Neuronal stem cell (in vitro differentiated cells): ENCODE measurements at regions not wholly inside any gene's neighbourhood (a gene's known extent, or its start where the extent isn't known, plus 50 kb on each side); places are given as distances from the start of the nearest gene placed in this dataset.

Experiments used
- DNase-seq: peaks from one replicate; pipeline ENCODE4 v3.0.0-alpha.2; 2013; ENCODE audit warnings: low spot score
- H2AFZ ChIP-seq: one replicate; pipeline ENCODE4 v1.6.1; 2013; ENCODE audit warnings: mild to moderate bottlenecking, low read length, inconsistent platforms
- H2AK5ac ChIP-seq: 2 replicates; pipeline ENCODE4 v1.6.1; 2013; ENCODE audit warnings: low read depth, mild to moderate bottlenecking, inconsistent platforms, low read length, moderate library complexity, mixed read lengths
- H2BK120ac ChIP-seq: 2 replicates; pipeline ENCODE4 v1.6.1; 2013; ENCODE audit warnings: low read depth, mild to moderate bottlenecking, inconsistent platforms, low read length, moderate library complexity, mixed read lengths
- H2BK12ac ChIP-seq: one replicate; pipeline ENCODE4 v1.6.1; 2013; ENCODE audit warnings: low read length, inconsistent platforms
- H2BK15ac ChIP-seq: 2 replicates; pipeline ENCODE4 v1.6.1; 2013; ENCODE audit warnings: mild to moderate bottlenecking, low read length, inconsistent platforms, mixed read lengths
- H2BK5ac ChIP-seq: one replicate; pipeline ENCODE4 v1.6.1; 2013; ENCODE audit warnings: inconsistent platforms, mild to moderate bottlenecking, low read length, moderate library complexity
- H3K14ac ChIP-seq: one replicate; pipeline ENCODE4 v1.6.1; 2013; ENCODE audit warnings: low read length, inconsistent platforms
- H3K18ac ChIP-seq: 2 replicates; pipeline ENCODE4 v1.6.1; 2013; ENCODE audit warnings: low read length, inconsistent platforms
- H3K23ac ChIP-seq: 2 replicates; pipeline ENCODE4 v1.6.1; 2013; ENCODE audit warnings: low read depth, mild to moderate bottlenecking, mixed read lengths, low read length, inconsistent platforms; ENCODE audit not compliant: poor library complexity
- H3K27ac ChIP-seq: replicated peaks from 3 replicates; pipeline ENCODE4 v1.5.1; 2013; ENCODE audit warnings: low read length, inconsistent platforms
- H3K27me3 ChIP-seq, 3 experiments: 2 replicates each; pipeline ENCODE4 v1.6.1; 2013; ENCODE audit warnings: low read length in 3 of 3, mild to moderate bottlenecking in 2 of 3, inconsistent platforms in 1 of 3, low read depth in 1 of 3, mixed read lengths in 1 of 3, moderate library complexity in 1 of 3; ENCODE audit not compliant: control insufficient read depth in 3 of 3, insufficient read depth in 3 of 3
- H3K36me3 ChIP-seq, 2 donors: replicated peaks in 1 of 2; 2 replicates each; pipeline ENCODE4 v1.6.1; 2013; ENCODE audit warnings: low read length in 2 of 2; ENCODE audit not compliant: control insufficient read depth in 2 of 2, insufficient read depth in 2 of 2
- H3K4ac ChIP-seq: 2 replicates; pipeline ENCODE4 v1.6.1; 2013; ENCODE audit warnings: inconsistent platforms, mild to moderate bottlenecking, low read length, moderate library complexity
- H3K4me1 ChIP-seq, 2 donors: 1 replicate in 1 of 2; 2 replicates in 1 of 2; pipeline ENCODE4 v1.6.1; 2013; ENCODE audit warnings: low read length in 2 of 2, low read depth in 1 of 2; ENCODE audit not compliant: control insufficient read depth in 2 of 2, insufficient read depth in 1 of 2
- H3K4me2 ChIP-seq: one replicate; pipeline ENCODE4 v1.6.1; 2013; ENCODE audit warnings: mild to moderate bottlenecking, low read length, inconsistent platforms; ENCODE audit not compliant: insufficient read depth, poor library complexity, severe bottlenecking
- H3K4me3 ChIP-seq, 2 donors: 2 replicates each; pipeline ENCODE4 v1.5.1; 2013; ENCODE audit warnings: low read length in 2 of 2, mild to moderate bottlenecking in 2 of 2, inconsistent platforms in 1 of 2, moderate library complexity in 1 of 2
- H3K79me1 ChIP-seq: one replicate; pipeline ENCODE4 v1.6.1; 2013; ENCODE audit warnings: low read depth, mild to moderate bottlenecking, inconsistent platforms, low read length, moderate library complexity
- H3K9ac ChIP-seq: one replicate; pipeline ENCODE4 v1.6.1; 2013; ENCODE audit warnings: mild to moderate bottlenecking, low read depth, low read length, inconsistent platforms; ENCODE audit not compliant: poor library complexity
- H3K9me3 ChIP-seq, 2 donors: replicated peaks in 1 of 2; 2 replicates each; pipeline versions ENCODE3 to v1.6.1; 2013; ENCODE audit warnings: low read length in 2 of 2, mild to moderate bottlenecking in 2 of 2, inconsistent platforms in 1 of 2, low read depth in 1 of 2, mixed read lengths in 1 of 2, moderate library complexity in 1 of 2; ENCODE audit not compliant: control insufficient read depth in 2 of 2, insufficient read depth in 1 of 2
- H4K8ac ChIP-seq: one replicate; pipeline ENCODE4 v1.6.1; 2013; ENCODE audit warnings: low read depth, mild to moderate bottlenecking, inconsistent platforms, low read length, moderate library complexity
- H4K91ac ChIP-seq: one replicate; pipeline ENCODE4 v1.6.1; 2013; ENCODE audit warnings: low read length, low read depth, mild to moderate bottlenecking, inconsistent platforms; ENCODE audit not compliant: poor library complexity
- WGBS, 2 donors: extraction: QIAGEN DNeasy Blood & Tissue Kit; methylation state at CpG; one replicate each; pipeline ENCODE4 v1.1.7; 2013; ENCODE audit warnings: missing lambda C conversion rate in 2 of 2, mixed read lengths in 1 of 2; ENCODE audit not compliant: insufficient read length in 2 of 2, insufficient replicate concordance in 1 of 2; ENCODE audit errors: extremely low coverage in 2 of 2; 5-methylcytosine and 5-hydroxymethylcytosine counted together

GRCh38 chr10:123943307-123943706 lies 51.7 kb upstream of the CPXM2 start:
- Histone ChIP-seq H3K9ac (no peak overlapping the region), H2BK12ac (no peak overlapping the region), H3K9me3 (peaks cover 0 to 2% of the 10 kb centered on the region in 2 donors), H4K91ac (no peak overlapping the region), H3K23ac (no peak overlapping the region), H2AK5ac (peak overlapping the region; percentile 62), H2AFZ (no peak overlapping the region), H2BK15ac (no peak overlapping the region), H3K4ac (no peak overlapping the region), H4K8ac (no peak overlapping the region), H3K27ac (no peak overlapping the region), H3K4me1 (no peaks in the 10 kb centered on the region), H3K36me3 (no peaks in the 10 kb centered on the region), H2BK5ac (no peak overlapping the region), H3K14ac (no peak overlapping the region), H2BK120ac (no peak overlapping the region), H3K27me3 (no peaks in the 10 kb centered on the region), H3K4me2 (no peak overlapping the region), H3K79me1 (no peaks in the 10 kb centered on the region), H3K18ac (peak overlapping the region; percentile 26), H3K4me3 (no peak overlapping the region)
- DNase-seq: no peak
- WGBS, 2 donors: no CpG with 5 or more reads among the region's 3 CpGs

DNA sequence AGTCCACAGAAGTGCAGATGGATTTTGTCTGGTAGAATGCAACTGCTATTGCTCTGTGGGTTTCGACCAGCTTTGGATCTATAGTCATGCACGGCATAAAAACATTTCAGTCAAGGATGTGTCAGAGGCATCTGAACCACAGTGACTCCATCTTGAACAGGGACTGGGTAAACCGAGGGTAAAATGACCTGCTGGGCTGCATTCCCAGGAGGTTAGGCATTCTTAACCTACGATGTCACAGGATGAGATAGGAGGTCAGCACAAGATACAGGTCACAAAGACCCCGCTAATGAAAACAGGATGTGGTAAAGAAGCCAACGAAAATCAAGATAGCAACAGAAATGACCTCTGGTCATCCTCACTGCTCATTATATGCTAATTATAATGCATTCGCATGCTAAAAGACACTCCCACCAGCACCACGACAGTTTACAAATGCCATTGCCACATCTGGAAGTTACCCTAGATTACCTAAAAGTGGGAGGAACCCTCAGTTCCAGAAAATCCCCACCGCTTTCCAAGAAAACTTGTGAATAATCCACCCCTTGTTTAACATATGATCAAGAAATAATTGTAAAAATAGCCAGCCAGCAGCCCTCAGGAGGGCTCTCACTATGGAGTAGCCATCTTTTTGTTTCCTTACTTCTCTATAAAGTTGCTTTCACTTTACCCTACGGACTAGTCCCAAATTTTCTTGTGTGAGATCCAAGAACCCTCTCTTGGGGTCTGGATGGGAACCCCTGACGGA lies 50.7 kb upstream of the CPXM2 start:
- no peak overlapping the region for H2BK120ac ChIP-seq
- WGBS, 2 donors: no CpG with 5 or more reads among the region's 11 CpGs
- DNase-seq: no peak
- H3K4me3 ChIP-seq: no peak overlapping the region
- H3K4ac ChIP-seq: no peak overlapping the region
- H2BK15ac ChIP-seq: no peak overlapping the region
- no peaks in the 10 kb centered on the region for H3K79me1 ChIP-seq
- H3K4me1 ChIP-seq: peaks cover 0 to 6% of the 10 kb centered on the region in 2 donors
- no peak overlapping the region for H3K4me2 ChIP-seq
- no peak overlapping the region for H2AFZ ChIP-seq
- H3K36me3 ChIP-seq: no peaks in the 10 kb centered on the region
- no peak overlapping the region for H3K9ac ChIP-seq
- no peak overlapping the region for H4K91ac ChIP-seq
- H3K23ac ChIP-seq: no peak overlapping the region
- H4K8ac ChIP-seq: no peak overlapping the region
- H2AK5ac ChIP-seq: no peak overlapping the region
- no peak overlapping the region for H3K27ac ChIP-seq
- H2BK5ac ChIP-seq: no peak overlapping the region
- H3K9me3 ChIP-seq: peaks cover 0 to 2% of the 10 kb centered on the region in 2 donors
- H3K27me3 ChIP-seq: no peaks in the 10 kb centered on the region
- no peak overlapping the region for H3K14ac ChIP-seq
- no peak overlapping the region for H3K18ac ChIP-seq
- no peak overlapping the region for H2BK12ac ChIP-seq
